22Rv1 (cell line): ENCODE measurements at regions not wholly inside any gene's neighbourhood (a gene's known extent, or its start where the extent isn't known, plus 50 kb on each side); places are given as distances from the start of the nearest gene placed in this dataset.

Source experiments
- H3K27ac ChIP-seq: fragments of 450-650 bp; 2 replicates; pipeline ENCODE4 v1.5.1; 2017
- ZFX ChIP-seq: fragments of 450-650 bp; IDR thresholded peaks from 2 replicates; pipeline ENCODE4 v1.6.1; 2017; ENCODE audit warnings: antibody characterized with exemption, borderline replicate concordance
- TF ChIP-seq, protein P1 (sequence below): fragments of 450-650 bp; IDR thresholded peaks from 2 replicates; pipeline ENCODE4 v1.5.1; 2017; ENCODE audit warnings: mild to moderate bottlenecking

DNA sequence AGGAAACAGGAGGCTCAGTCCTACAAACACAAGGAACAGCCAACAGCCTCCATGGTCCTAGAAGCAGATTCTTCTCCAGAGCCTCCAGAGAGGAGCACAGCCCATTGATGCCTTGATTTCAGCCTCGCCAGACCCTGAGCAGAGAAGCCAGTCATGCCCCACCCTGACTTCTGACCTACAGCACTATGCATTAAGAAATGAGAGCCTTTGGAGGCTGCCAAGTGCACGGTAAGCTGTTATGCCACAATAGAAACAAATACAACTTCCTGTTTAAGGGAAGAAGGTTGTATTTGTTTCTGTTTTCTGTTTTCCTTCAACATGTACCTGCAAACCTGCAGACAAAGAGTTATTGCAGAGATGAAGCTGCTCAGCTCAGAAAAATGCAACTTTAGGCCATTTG is 181.3 kb upstream of the AGAP1 start:
- TF ChIP-seq, protein P1, sequence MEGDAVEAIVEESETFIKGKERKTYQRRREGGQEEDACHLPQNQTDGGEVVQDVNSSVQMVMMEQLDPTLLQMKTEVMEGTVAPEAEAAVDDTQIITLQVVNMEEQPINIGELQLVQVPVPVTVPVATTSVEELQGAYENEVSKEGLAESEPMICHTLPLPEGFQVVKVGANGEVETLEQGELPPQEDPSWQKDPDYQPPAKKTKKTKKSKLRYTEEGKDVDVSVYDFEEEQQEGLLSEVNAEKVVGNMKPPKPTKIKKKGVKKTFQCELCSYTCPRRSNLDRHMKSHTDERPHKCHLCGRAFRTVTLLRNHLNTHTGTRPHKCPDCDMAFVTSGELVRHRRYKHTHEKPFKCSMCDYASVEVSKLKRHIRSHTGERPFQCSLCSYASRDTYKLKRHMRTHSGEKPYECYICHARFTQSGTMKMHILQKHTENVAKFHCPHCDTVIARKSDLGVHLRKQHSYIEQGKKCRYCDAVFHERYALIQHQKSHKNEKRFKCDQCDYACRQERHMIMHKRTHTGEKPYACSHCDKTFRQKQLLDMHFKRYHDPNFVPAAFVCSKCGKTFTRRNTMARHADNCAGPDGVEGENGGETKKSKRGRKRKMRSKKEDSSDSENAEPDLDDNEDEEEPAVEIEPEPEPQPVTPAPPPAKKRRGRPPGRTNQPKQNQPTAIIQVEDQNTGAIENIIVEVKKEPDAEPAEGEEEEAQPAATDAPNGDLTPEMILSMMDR = no peak
- no peak for TF ChIP-seq ZFX
- no peak overlapping the region for H3K27ac ChIP-seq

DNA sequence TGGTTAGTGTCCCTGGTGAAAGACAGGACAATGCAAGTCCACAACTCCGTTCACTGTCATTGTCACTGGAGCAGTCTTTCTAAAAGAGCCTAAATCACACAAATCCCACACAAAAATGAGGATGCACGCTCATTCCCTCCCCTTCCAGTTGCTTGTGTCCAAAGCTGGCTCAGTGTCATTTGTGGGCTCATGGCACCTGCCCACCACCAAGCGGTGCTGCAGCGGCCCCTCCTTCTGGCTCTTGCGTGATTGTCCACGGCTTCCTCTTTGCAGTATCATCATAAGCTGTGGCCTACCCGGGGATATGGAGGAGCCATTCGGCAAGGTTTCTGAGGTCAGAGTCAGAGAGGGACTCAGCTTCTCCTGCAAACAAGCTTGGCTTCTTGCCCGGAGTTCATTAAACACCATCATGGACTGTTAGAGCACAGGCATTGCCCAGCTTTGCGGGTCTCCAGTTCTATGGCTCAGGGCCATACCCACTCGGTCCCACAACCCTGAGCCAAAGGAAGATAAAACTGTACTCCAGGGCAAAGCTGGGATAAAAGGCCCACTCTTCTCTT is 179.4 kb upstream of the AGAP1 start:
- no peak for TF ChIP-seq ZFX
- TF ChIP-seq, protein P1 = no peak
- no peak overlapping the region for H3K27ac ChIP-seq

DNA sequence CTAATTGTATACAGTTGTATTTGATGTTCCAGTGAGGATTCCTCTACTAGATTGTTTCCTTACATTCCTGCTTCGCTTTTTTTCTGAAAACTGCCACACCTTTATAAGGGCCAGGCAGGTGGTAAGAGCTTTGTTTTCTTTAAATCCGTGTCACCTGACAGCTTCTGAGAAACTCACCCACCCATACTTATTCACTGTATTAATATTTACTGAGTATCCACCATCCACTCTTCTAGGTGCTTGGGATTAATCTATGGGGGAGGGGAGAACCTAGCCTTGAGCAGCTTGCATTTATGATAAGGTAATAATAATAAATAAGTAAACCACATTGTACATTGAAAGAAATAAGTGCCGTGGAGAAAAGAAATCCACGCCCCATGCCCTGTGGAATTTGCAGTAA is 174.7 kb upstream of the AGAP1 start:
- TF ChIP-seq ZFX = no peak
- TF ChIP-seq, protein P1 = no peak
- H3K27ac ChIP-seq = no peak overlapping the region

DNA sequence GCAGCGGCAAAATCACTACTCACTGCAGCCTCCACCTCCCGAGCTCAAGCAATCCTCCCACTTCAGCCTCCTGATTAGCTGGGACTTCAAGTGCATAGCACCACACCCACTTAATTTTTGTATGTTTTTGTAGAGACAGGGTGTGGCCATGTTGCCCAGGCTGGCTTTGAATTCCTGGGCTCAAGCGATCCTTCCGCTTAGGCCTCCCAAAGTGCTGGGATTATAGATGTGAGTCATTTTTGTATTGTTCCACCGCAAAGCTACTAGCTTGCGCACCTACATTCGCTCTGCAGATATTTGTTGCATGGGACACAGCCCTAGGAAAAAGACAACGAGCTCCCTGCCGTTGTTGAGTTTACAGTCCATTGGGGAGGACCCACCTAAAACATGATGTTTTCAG is 173.5 kb upstream of the AGAP1 start:
- H3K27ac ChIP-seq = no peak overlapping the region
- TF ChIP-seq, protein P1 = no peak
- TF ChIP-seq ZFX = no peak

DNA sequence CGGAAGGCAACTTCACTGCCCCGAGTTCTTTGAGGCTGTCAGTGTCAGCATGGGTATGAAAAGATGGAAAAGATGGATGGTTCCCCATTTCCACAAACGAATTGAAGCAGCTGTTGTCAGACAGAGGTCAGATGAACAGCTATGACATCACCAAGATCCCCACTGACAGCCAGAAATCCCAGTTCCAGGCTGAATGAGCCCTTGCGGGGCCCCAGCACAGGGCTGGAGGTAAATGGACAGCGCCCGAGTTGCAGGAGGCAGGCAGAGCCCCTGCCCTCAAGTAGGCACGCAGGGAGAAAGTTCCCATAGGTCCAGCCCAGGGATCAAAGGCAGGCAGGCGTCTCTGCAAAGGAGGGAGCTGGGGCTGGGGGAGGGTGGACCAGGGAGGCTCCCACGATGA is 169.5 kb upstream of the AGAP1 start:
- no peak overlapping the region for H3K27ac ChIP-seq
- TF ChIP-seq, protein P1 = no peak
- TF ChIP-seq ZFX = no peak

DNA sequence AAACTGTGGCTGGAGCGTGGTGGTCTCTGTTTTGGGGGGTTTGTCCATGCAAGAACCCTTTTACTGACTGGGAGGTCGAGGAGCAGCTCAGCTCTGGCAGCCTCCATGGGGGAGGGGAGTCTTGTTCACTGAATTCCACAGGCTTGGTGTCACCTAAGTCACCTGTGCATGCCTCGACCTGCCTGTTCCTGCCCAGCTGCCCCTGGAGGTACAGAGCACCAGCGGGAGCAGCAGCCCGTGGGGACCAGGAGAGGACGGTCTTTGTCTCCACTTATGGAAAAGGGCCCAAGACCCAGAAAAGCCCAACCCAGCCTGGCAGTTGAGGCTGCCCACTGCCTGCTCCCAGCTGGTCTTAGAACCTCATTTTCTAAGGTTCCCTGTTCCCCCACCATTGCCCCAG is 168.7 kb upstream of the AGAP1 start:
- no peak overlapping the region for H3K27ac ChIP-seq
- TF ChIP-seq, protein P1 = no peak
- TF ChIP-seq ZFX = no peak

DNA sequence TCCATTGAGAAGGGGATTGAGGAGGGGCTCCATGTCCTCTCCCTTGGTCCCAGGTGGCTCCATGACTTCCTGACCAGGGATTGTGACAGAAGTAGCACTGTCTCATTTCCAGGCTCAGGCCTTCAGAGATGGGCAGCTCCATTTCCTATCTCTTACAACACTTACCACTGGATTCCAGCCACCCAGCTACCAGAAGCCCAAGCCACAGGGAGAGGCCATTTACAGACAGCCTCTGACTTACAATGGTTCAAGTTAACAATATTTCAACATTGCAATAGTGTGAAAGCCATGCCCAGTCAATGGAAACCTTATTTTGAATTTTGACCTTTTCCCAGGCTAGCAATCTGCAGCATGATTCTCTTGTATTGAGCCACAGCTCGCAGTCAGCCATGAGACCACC is 164.9 kb upstream of the AGAP1 start:
- TF ChIP-seq ZFX = no peak
- TF ChIP-seq, protein P1 = no peak
- H3K27ac ChIP-seq = no peak overlapping the region
